HCT116 (cell line): ENCODE measurements at regions not wholly inside any gene's neighbourhood (a gene's known extent, or its start where the extent isn't known, plus 50 kb on each side); places are given as distances from the start of the nearest gene placed in this dataset.

Experiments
- CEBPB ChIP-seq: IDR thresholded peaks from 2 replicates; pipeline ENCODE4 v1.6.1; 2012; ENCODE audit warnings: low read depth
- CTCF ChIP-seq, 3 experiments: fragments of 200-600 bp in 1 of 3; sonication (generic) in 1 of 3; IDR thresholded peaks in 2 of 3; conservative IDR thresholded peaks in 1 of 3; 2 replicates each; pipeline ENCODE4 v1.5.1; 2012 to 2017; ENCODE audit warnings: low read depth in 2 of 3, low read length in 2 of 3, antibody characterized with exemption in 1 of 3, borderline replicate concordance in 1 of 3, control low read depth in 1 of 3, mild to moderate bottlenecking in 1 of 3, mixed read lengths in 1 of 3, mixed run types in 1 of 3, moderate library complexity in 1 of 3; ENCODE audit not compliant: insufficient read depth in 1 of 3
- EZH2phosphoT487 ChIP-seq: fragments of 200-600 bp; IDR thresholded peaks from 2 replicates; pipeline ENCODE4 v1.6.1; 2018; ENCODE audit warnings: antibody characterized with exemption, borderline replicate concordance
- FOSL1 ChIP-seq: IDR thresholded peaks from 2 replicates; pipeline ENCODE4 v1.6.1; 2012; ENCODE audit warnings: low read depth
- JUND ChIP-seq: IDR thresholded peaks from 2 replicates; pipeline ENCODE4 v1.6.1; 2012
- POLR2A ChIP-seq: IDR thresholded peaks from 2 replicates; pipeline ENCODE4 v1.7.0; 2011; ENCODE audit warnings: borderline replicate concordance; ENCODE audit not compliant: insufficient read depth, insufficient read length; ENCODE audit errors: extremely low read depth
- ZNF274 ChIP-seq: fragments of 200-500 bp; sonication (Bioruptor generic); IDR thresholded peaks from 2 replicates; pipeline ENCODE4 v1.6.1; 2014; ENCODE audit warnings: mild to moderate bottlenecking, low read depth, low read length, inconsistent platforms
- TF ChIP-seq, protein P1 (sequence below): IDR thresholded peaks from 2 replicates; pipeline ENCODE4 v1.6.1; 2012; ENCODE audit warnings: low read depth
- TF ChIP-seq, protein P2 (sequence below): IDR thresholded peaks from 2 replicates; pipeline ENCODE4 v1.6.1; 2012

DNA sequence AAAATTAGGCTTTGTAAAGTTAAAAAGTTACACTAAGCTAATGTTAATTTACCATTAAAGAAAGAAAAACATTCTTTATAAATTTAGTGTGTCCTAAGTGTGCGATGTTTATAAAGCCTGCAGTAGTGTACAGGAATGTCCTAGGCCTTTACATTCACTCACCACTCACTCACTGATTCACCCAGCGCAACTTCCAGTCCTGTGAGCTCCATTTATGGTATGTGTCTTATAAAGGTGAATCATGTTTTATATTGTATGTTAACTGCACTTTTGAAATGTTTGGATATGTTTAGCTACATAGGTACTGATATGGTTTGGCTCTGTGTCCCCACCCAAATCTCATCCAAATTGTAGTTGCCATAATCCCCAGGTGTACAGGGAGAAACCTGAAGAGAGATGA, 549.7 kb upstream of the EPHA6 start:
- TF ChIP-seq FOSL1: no peak
- no peak for TF ChIP-seq JUND
- no peak for TF ChIP-seq EZH2phosphoT487
- no peak for TF ChIP-seq CEBPB
- TF ChIP-seq, protein P1, sequence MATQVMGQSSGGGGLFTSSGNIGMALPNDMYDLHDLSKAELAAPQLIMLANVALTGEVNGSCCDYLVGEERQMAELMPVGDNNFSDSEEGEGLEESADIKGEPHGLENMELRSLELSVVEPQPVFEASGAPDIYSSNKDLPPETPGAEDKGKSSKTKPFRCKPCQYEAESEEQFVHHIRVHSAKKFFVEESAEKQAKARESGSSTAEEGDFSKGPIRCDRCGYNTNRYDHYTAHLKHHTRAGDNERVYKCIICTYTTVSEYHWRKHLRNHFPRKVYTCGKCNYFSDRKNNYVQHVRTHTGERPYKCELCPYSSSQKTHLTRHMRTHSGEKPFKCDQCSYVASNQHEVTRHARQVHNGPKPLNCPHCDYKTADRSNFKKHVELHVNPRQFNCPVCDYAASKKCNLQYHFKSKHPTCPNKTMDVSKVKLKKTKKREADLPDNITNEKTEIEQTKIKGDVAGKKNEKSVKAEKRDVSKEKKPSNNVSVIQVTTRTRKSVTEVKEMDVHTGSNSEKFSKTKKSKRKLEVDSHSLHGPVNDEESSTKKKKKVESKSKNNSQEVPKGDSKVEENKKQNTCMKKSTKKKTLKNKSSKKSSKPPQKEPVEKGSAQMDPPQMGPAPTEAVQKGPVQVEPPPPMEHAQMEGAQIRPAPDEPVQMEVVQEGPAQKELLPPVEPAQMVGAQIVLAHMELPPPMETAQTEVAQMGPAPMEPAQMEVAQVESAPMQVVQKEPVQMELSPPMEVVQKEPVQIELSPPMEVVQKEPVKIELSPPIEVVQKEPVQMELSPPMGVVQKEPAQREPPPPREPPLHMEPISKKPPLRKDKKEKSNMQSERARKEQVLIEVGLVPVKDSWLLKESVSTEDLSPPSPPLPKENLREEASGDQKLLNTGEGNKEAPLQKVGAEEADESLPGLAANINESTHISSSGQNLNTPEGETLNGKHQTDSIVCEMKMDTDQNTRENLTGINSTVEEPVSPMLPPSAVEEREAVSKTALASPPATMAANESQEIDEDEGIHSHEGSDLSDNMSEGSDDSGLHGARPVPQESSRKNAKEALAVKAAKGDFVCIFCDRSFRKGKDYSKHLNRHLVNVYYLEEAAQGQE: no peak
- no peak for TF ChIP-seq POLR2A
- no peak for TF ChIP-seq CTCF (IDR thresholded peaks at IDR 0.05 in 2 of 3, conservative IDR thresholded peaks at IDR 0.05 in 1 of 3; ENCODE audit: borderline replicate concordance in 1 of 3, insufficient read depth in 1 of 3, low read depth in 2 of 3, low read length in 2 of 3)
- TF ChIP-seq, protein P2, sequence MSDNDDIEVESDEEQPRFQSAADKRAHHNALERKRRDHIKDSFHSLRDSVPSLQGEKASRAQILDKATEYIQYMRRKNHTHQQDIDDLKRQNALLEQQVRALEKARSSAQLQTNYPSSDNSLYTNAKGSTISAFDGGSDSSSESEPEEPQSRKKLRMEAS: no peak
- no peak for TF ChIP-seq ZNF274
